ENCODE measurements at regions not wholly inside any gene's neighbourhood (a gene's known extent, or its start where the extent isn't known, plus 50 kb on each side); places are given as distances from the start of the nearest gene placed in this dataset.
A peak's percentile ranks its signal among the peaks of the same experiment; 100 is the strongest.

DNA sequence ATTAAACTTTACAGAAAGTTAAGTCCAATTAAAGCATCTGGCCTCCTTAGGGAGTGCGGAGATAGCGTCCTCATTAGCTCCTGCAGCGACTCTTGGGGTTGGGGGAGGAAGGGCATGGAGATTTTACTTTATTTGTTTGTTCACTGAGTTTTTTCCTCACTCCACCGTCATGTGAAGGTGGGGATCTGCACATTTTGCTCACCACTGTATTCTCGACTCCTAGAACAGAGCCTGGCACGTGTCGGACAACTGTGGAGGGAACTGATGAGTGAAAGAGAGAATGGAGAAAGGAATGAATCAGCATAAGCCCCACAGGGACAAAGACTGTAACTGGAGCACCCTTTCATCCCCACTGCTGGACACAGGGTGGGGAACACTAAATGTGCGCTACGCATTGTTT lies 205.1 kb upstream of the TSHZ3 start:
- H3K4me3 Mint-ChIP-seq (ENCODE audit: unreplicated experiment): no peak overlapping the region
- H3K4me1 Mint-ChIP-seq (ENCODE audit: low read depth, unreplicated experiment): peaks cover 2% of the 10 kb centered on the region
- no peak overlapping the region for H2AFZ ChIP-seq (ENCODE audit: low read depth, low read length)
- H3K79me2 ChIP-seq (ENCODE audit: insufficient read depth, low read length): no peaks in the 10 kb centered on the region
- H3K36me3 ChIP-seq (ENCODE audit: insufficient read depth, low read length): no peaks in the 10 kb centered on the region
- H3K27me3 ChIP-seq (ENCODE audit: insufficient read depth, low read length): no peaks in the 10 kb centered on the region
- FAIRE-seq (no peak), DNase-seq (ENCODE audit: low read depth) (no peak)
- H3K4me2 ChIP-seq (ENCODE audit: low read length): no peak overlapping the region
- H3K9me3 ChIP-seq (ENCODE audit: insufficient read depth, low read depth, low read length): no peaks in the 10 kb centered on the region
- H3K27ac ChIP-seq (ENCODE audit: low read depth, low read length): no peak overlapping the region
- H3K9ac ChIP-seq (ENCODE audit: low read length): no peak overlapping the region
- no peak overlapping the region for H3K4me3 ChIP-seq (ENCODE audit: insufficient read depth, low read depth, low read length)
- no peaks in the 10 kb centered on the region for H3K36me3 Mint-ChIP-seq (ENCODE audit: low read depth, unreplicated experiment)
- TF ChIP-seq EZH2 (IDR thresholded peaks at IDR 0.05; ENCODE audit: insufficient read depth, low read length): no peak
- TF ChIP-seq, protein P1, sequence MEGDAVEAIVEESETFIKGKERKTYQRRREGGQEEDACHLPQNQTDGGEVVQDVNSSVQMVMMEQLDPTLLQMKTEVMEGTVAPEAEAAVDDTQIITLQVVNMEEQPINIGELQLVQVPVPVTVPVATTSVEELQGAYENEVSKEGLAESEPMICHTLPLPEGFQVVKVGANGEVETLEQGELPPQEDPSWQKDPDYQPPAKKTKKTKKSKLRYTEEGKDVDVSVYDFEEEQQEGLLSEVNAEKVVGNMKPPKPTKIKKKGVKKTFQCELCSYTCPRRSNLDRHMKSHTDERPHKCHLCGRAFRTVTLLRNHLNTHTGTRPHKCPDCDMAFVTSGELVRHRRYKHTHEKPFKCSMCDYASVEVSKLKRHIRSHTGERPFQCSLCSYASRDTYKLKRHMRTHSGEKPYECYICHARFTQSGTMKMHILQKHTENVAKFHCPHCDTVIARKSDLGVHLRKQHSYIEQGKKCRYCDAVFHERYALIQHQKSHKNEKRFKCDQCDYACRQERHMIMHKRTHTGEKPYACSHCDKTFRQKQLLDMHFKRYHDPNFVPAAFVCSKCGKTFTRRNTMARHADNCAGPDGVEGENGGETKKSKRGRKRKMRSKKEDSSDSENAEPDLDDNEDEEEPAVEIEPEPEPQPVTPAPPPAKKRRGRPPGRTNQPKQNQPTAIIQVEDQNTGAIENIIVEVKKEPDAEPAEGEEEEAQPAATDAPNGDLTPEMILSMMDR (IDR thresholded peaks at IDR 0.05; ENCODE audit: insufficient read depth, low read depth, low read length): no peak
- H4K20me1 ChIP-seq (ENCODE audit: insufficient read depth, low read length): no peaks in the 10 kb centered on the region
- H3K27me3 Mint-ChIP-seq (ENCODE audit: low read depth, unreplicated experiment): peaks cover 40% of the 10 kb centered on the region
- no peaks in the 10 kb centered on the region for H3K4me1 ChIP-seq (ENCODE audit: insufficient read depth, low read length)
- no peak overlapping the region for H3K27ac Mint-ChIP-seq (ENCODE audit: unreplicated experiment)
- peaks cover 8% of the 10 kb centered on the region for H3K9me3 Mint-ChIP-seq (ENCODE audit: unreplicated experiment)

DNA sequence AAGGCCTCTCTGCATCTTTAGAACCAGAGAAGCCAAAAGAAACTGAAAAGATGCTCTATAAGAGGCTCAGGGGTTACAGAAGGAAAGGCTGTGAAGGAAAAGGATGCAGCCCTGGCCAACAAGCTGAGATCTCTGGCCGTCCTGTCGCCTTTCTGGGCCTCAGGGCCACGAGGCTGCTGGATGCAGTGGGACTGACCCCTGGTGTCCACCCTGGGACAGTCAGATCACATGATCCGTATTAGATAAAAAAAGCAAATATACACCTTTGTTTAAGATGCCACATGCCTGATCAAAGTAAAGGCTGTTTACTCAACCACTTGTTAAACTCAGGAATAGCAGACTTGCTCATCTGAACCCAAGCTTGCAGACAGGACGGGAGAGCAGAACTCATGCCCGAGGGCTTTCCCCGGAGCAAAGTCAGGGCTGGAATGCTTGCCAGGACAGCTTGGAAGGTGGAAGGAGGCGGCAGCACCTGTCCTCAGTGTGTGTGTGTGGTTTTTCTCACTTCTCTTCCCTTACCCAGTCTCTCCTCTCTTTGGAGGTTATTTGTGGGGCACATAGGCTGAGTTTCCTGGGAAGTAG lies 206.5 kb upstream of the TSHZ3 start:
- no peaks in the 10 kb centered on the region for H3K27me3 ChIP-seq (ENCODE audit: insufficient read depth, low read length)
- Mint-ChIP-seq H3K36me3 (ENCODE audit: low read depth, unreplicated experiment) (no peaks in the 10 kb centered on the region), H3K9me3 (ENCODE audit: unreplicated experiment) (peaks cover 12% of the 10 kb centered on the region), H3K27me3 (ENCODE audit: low read depth, unreplicated experiment) (peaks cover 33% of the 10 kb centered on the region), H3K4me1 (ENCODE audit: low read depth, unreplicated experiment) (peaks cover 8% of the 10 kb centered on the region), H3K27ac (ENCODE audit: unreplicated experiment) (no peak overlapping the region), H3K4me3 (ENCODE audit: unreplicated experiment) (no peak overlapping the region)
- H3K36me3 ChIP-seq (ENCODE audit: insufficient read depth, low read length): no peaks in the 10 kb centered on the region
- FAIRE-seq (no peak), DNase-seq (ENCODE audit: low read depth) (no peak)
- no peaks in the 10 kb centered on the region for H3K9me3 ChIP-seq (ENCODE audit: insufficient read depth, low read depth, low read length)
- H3K79me2 ChIP-seq (ENCODE audit: insufficient read depth, low read length): no peaks in the 10 kb centered on the region
- H3K4me2 ChIP-seq (ENCODE audit: low read length): no peak overlapping the region
- H2AFZ ChIP-seq (ENCODE audit: low read depth, low read length): no peak overlapping the region
- H3K4me1 ChIP-seq (ENCODE audit: insufficient read depth, low read length): no peaks in the 10 kb centered on the region
- no peaks in the 10 kb centered on the region for H4K20me1 ChIP-seq (ENCODE audit: insufficient read depth, low read length)
- H3K9ac ChIP-seq (ENCODE audit: low read length): no peak overlapping the region
- no peak overlapping the region for H3K4me3 ChIP-seq (ENCODE audit: insufficient read depth, low read depth, low read length)
- no peak overlapping the region for H3K27ac ChIP-seq (ENCODE audit: low read depth, low read length)
- TF ChIP-seq, protein P1 (IDR thresholded peaks at IDR 0.05; ENCODE audit: insufficient read depth, low read depth, low read length): no peak
- no peak for TF ChIP-seq EZH2 (IDR thresholded peaks at IDR 0.05; ENCODE audit: insufficient read depth, low read length)

DNA sequence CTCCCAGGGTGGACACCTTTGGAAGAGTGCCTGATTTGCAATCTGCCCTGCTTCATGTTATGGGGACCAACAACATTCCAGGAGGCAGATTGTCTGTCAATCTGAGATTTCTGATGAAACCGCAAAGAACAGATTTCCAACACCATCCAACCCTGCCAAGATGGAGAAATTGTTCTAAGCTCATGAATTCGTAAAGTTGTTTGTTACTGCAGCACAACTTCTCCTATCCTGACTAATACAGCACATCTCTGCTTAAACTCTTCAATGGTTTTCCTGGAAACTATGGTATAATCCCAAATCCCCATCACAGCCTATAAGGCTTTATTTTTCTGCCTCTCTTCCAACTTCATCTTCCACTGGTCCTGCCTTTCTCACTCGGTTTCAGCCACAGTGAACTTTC lies 210.3 kb upstream of the TSHZ3 start:
- H3K36me3 Mint-ChIP-seq (ENCODE audit: low read depth, unreplicated experiment): no peaks in the 10 kb centered on the region
- H3K9ac ChIP-seq (ENCODE audit: low read length): no peak overlapping the region
- no peak overlapping the region for H2AFZ ChIP-seq (ENCODE audit: low read depth, low read length)
- no peaks in the 10 kb centered on the region for H3K9me3 ChIP-seq (ENCODE audit: insufficient read depth, low read depth, low read length)
- TF ChIP-seq, protein P1 (IDR thresholded peaks at IDR 0.05; ENCODE audit: insufficient read depth, low read depth, low read length): no peak
- no peak for TF ChIP-seq EZH2 (IDR thresholded peaks at IDR 0.05; ENCODE audit: insufficient read depth, low read length)
- no peak overlapping the region for H3K4me3 ChIP-seq (ENCODE audit: insufficient read depth, low read depth, low read length)
- no peak for FAIRE-seq
- H4K20me1 ChIP-seq (ENCODE audit: insufficient read depth, low read length): no peaks in the 10 kb centered on the region
- H3K4me1 ChIP-seq (ENCODE audit: insufficient read depth, low read length): no peaks in the 10 kb centered on the region
- no peak overlapping the region for H3K4me2 ChIP-seq (ENCODE audit: low read length)
- H3K4me1 Mint-ChIP-seq (ENCODE audit: low read depth, unreplicated experiment): peaks cover 7% of the 10 kb centered on the region
- peaks cover 17% of the 10 kb centered on the region for H3K27me3 Mint-ChIP-seq (ENCODE audit: low read depth, unreplicated experiment)
- H3K36me3 ChIP-seq (ENCODE audit: insufficient read depth, low read length): no peaks in the 10 kb centered on the region
- no peaks in the 10 kb centered on the region for H3K79me2 ChIP-seq (ENCODE audit: insufficient read depth, low read length)
- H3K27me3 ChIP-seq (ENCODE audit: insufficient read depth, low read length): no peaks in the 10 kb centered on the region
- peaks cover 10% of the 10 kb centered on the region for H3K9me3 Mint-ChIP-seq (ENCODE audit: unreplicated experiment)
- peak overlapping the region; percentile 75 for H3K27ac Mint-ChIP-seq (ENCODE audit: unreplicated experiment)
- H3K4me3 Mint-ChIP-seq (ENCODE audit: unreplicated experiment): no peak overlapping the region
- DNase-seq (ENCODE audit: low read depth): no peak
- H3K27ac ChIP-seq (ENCODE audit: low read depth, low read length): no peak overlapping the region

All from astrocyte (in vitro differentiated cells and primary cell).